Astrocyte (in vitro differentiated cells and primary cell): ENCODE measurements at regions not wholly inside any gene's neighbourhood (a gene's known extent, or its start where the extent isn't known, plus 50 kb on each side); places are given as distances from the start of the nearest gene placed in this dataset.

ENCODE experiments used
- CTCF ChIP-seq: IDR thresholded peaks from 2 replicates; pipeline ENCODE4 v1.5.1; 2011; ENCODE audit warnings: low read depth, mild to moderate bottlenecking, inconsistent platforms, low read length, moderate library complexity; ENCODE audit not compliant: insufficient read depth
- EZH2 ChIP-seq: IDR thresholded peaks from 2 replicates; pipeline ENCODE4 v1.6.1; 2012; ENCODE audit warnings: mild to moderate bottlenecking, low read length, inconsistent platforms; ENCODE audit not compliant: insufficient read depth

- TF ChIP-seq CTCF: no peak
- no peak for TF ChIP-seq EZH2
These were observed 196.3 kb downstream of the BCHE start for GRCh38 chr3:165640970-165641369.
